DOHH2 (cell line): ENCODE measurements at regions not wholly inside any gene's neighbourhood (a gene's known extent, or its start where the extent isn't known, plus 50 kb on each side); places are given as distances from the start of the nearest gene placed in this dataset.

Source experiments
- H3F3A ChIP-seq: fragments of 200-600 bp; sonication (generic), shearing (Covaris generic); 2 replicates; pipeline ENCODE4 v1.6.0; 2016; ENCODE audit warnings: antibody characterized with exemption, mild to moderate bottlenecking; ENCODE audit not compliant: control insufficient read depth, insufficient read depth
- H3K27ac ChIP-seq: fragments of 200-600 bp; sonication (generic); 2 replicates; pipeline ENCODE4 v1.5.1; 2014; ENCODE audit warnings: low read depth, mild to moderate bottlenecking, low read length, moderate library complexity
- H3K27me3 ChIP-seq: fragments of 200-600 bp; sonication (generic); 2 replicates; pipeline ENCODE4 v1.6.1; 2014; ENCODE audit warnings: mild to moderate bottlenecking, low read length, mixed read lengths; ENCODE audit not compliant: control insufficient read depth
- H3K36me3 ChIP-seq: fragments of 200-600 bp; sonication (generic); 2 replicates; pipeline ENCODE4 v1.6.1; 2014; ENCODE audit warnings: mild to moderate bottlenecking, low read length, moderate library complexity, mixed read lengths; ENCODE audit not compliant: control insufficient read depth
- H3K4me1 ChIP-seq: fragments of 200-600 bp; sonication (generic); 2 replicates; pipeline ENCODE4 v1.6.1; 2014; ENCODE audit warnings: mild to moderate bottlenecking, low read length, mixed read lengths; ENCODE audit not compliant: control insufficient read depth
- H3K4me2 ChIP-seq: fragments of 200-600 bp; sonication (generic); 2 replicates; pipeline ENCODE4 v1.6.0; 2014; ENCODE audit warnings: mild to moderate bottlenecking, low read length, moderate library complexity
- H3K4me3 ChIP-seq: fragments of 200-600 bp; sonication (generic); 2 replicates; pipeline ENCODE4 v1.5.1; 2014; ENCODE audit warnings: mild to moderate bottlenecking, low read length, mixed read lengths
- H3K79me2 ChIP-seq: fragments of 200-600 bp; sonication (generic); 2 replicates; pipeline ENCODE4 v1.6.1; 2014; ENCODE audit warnings: mild to moderate bottlenecking, low read length, mixed read lengths; ENCODE audit not compliant: control insufficient read depth
- H3K9me2 ChIP-seq: fragments of 200-600 bp; sonication (generic); replicated peaks from 2 replicates; pipeline ENCODE4 v1.6.1; 2014; ENCODE audit warnings: mild to moderate bottlenecking, low read length, mixed read lengths; ENCODE audit not compliant: control insufficient read depth
- H3K9me3 ChIP-seq: fragments of 200-600 bp; sonication (generic); 2 replicates; pipeline ENCODE4 v1.6.1; 2014; ENCODE audit warnings: antibody characterized with exemption, low read length, mixed read lengths; ENCODE audit not compliant: control insufficient read depth, insufficient read depth
- H4K20me1 ChIP-seq: fragments of 200-600 bp; sonication (generic); 2 replicates; pipeline ENCODE4 v1.6.0; 2014; ENCODE audit warnings: low read depth, mild to moderate bottlenecking, antibody characterized with exemption, low read length, moderate library complexity; ENCODE audit not compliant: control insufficient read depth, insufficient read depth
- CTCF ChIP-seq: fragments of 200-600 bp; sonication (generic); IDR thresholded peaks from one replicate; pipeline ENCODE4 v1.5.1; 2014; ENCODE audit warnings: antibody characterized with exemption, mild to moderate bottlenecking, low read depth, low read length; ENCODE audit not compliant: poor library complexity, severe bottlenecking
- EZH2phosphoT487 ChIP-seq: fragments of 200-600 bp; sonication (generic); IDR thresholded peaks from 2 replicates; pipeline ENCODE4 v1.6.1; 2017; ENCODE audit warnings: borderline replicate concordance, mild to moderate bottlenecking, antibody characterized with exemption, low read length, moderate library complexity, mixed read lengths

DNA sequence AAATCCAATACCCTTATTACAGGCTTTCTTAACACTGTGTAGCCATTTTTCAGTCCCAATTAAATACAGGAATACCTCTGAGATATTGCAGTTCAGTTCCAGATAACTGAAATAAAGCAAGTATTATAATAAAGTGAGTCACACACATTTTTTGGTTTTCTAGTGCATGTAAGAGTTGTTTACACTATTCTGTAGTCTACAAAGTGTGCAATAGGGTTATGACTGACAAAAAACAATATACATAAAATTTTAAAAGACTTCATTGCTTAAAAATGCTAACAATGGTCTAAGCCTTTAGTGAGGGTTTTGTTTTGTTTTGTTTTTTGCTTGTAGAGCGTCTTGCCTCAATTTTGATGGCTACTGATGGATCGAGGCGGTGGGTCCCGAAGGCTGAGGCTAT, 434.4 kb upstream of the NBEA start:
- no peaks in the 10 kb centered on the region for H3K79me2 ChIP-seq
- 0 out of 2 replicates have a peak, but pooled peaks cover 3% of the 10 kb centered on the region for H3K9me3 ChIP-seq
- no peaks in the 10 kb centered on the region for H3K4me1 ChIP-seq
- no peaks in the 10 kb centered on the region for H3K36me3 ChIP-seq
- no peaks in the 10 kb centered on the region for H3K9me2 ChIP-seq
- H4K20me1 ChIP-seq, result no peaks in the 10 kb centered on the region
- no peaks in the 10 kb centered on the region for H3K27me3 ChIP-seq
- no peak overlapping the region for H3K4me3 ChIP-seq
- no peak overlapping the region for H3K4me2 ChIP-seq
- H3K27ac ChIP-seq, result no peak overlapping the region
- no peaks in the 10 kb centered on the region for H3F3A ChIP-seq
- TF ChIP-seq EZH2phosphoT487 (no peak), CTCF (no peak)

- Histone ChIP-seq H3K9me2 (no peaks in the 10 kb centered on the region), H4K20me1 (no peaks in the 10 kb centered on the region), H3F3A (no peaks in the 10 kb centered on the region), H3K9me3 (no peaks in the 10 kb centered on the region), H3K4me1 (no peaks in the 10 kb centered on the region), H3K4me2 (no peak overlapping the region), H3K27ac (no peak overlapping the region), H3K79me2 (no peaks in the 10 kb centered on the region), H3K27me3 (no peaks in the 10 kb centered on the region), H3K4me3 (no peak overlapping the region), H3K36me3 (no peaks in the 10 kb centered on the region)
- TF ChIP-seq EZH2phosphoT487 (no peak), CTCF (no peak)
Observed at GRCh38 chr13:34512817-34513216, 429.3 kb upstream of the NBEA start.

GRCh38 chr13:34513526-34513925, 428.5 kb upstream of the NBEA start:
- no peaks in the 10 kb centered on the region for H3K27me3 ChIP-seq
- H4K20me1 ChIP-seq, result no peaks in the 10 kb centered on the region
- no peaks in the 10 kb centered on the region for H3K9me2 ChIP-seq
- H3K4me3 ChIP-seq, result no peak overlapping the region
- no peaks in the 10 kb centered on the region for H3K79me2 ChIP-seq
- H3K27ac ChIP-seq, result no peak overlapping the region
- no peak overlapping the region for H3K4me2 ChIP-seq
- no peaks in the 10 kb centered on the region for H3F3A ChIP-seq
- no peak for TF ChIP-seq EZH2phosphoT487
- TF ChIP-seq CTCF, result no peak
- H3K4me1 ChIP-seq, result no peaks in the 10 kb centered on the region
- no peaks in the 10 kb centered on the region for H3K9me3 ChIP-seq
- no peaks in the 10 kb centered on the region for H3K36me3 ChIP-seq

DNA sequence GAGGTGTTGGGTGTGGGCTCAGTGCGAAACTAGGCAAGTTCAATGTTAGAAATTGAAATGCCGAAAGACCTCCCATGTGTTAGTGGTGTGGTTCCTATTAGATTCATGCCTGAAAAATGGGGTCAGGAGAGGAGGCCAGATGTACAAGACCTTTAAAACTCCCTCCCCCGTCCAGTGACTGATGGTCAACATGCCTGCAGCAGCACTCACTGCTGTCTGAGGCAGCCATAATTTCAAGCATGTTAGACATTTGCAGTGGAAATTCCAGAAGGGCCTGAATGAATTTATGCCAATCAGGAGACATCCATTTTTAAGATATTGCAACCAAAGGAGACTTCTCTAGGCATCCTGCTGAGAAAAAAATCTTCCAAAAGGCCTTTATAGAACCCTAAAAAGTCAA, 426.9 kb upstream of the NBEA start:
- Histone ChIP-seq H4K20me1 (no peaks in the 10 kb centered on the region), H3K4me1 (no peaks in the 10 kb centered on the region), H3K79me2 (no peaks in the 10 kb centered on the region), H3K36me3 (no peaks in the 10 kb centered on the region), H3K9me3 (no peaks in the 10 kb centered on the region), H3K4me2 (no peak overlapping the region), H3K27ac (no peak overlapping the region), H3K27me3 (no peaks in the 10 kb centered on the region), H3K9me2 (no peaks in the 10 kb centered on the region), H3F3A (no peaks in the 10 kb centered on the region), H3K4me3 (no peak overlapping the region)
- TF ChIP-seq CTCF, result no peak
- no peak for TF ChIP-seq EZH2phosphoT487
